Memory B cell (primary cell): ENCODE measurements at regions not wholly inside any gene's neighbourhood (a gene's known extent, or its start where the extent isn't known, plus 50 kb on each side); places are given as distances from the start of the nearest gene placed in this dataset.

ENCODE experiments used
- ATAC-seq: fragments of 150-1000 bp; cut with Tn5 transposase; 2 replicates; pipeline ENCODE4 v1.10.0; 2021; ENCODE audit warnings: low read depth, mild to moderate bottlenecking, moderate library complexity
- DNase-seq, 2 donors: peaks; one replicate each; pipeline ENCODE4 v3.0.0; 2022; ENCODE audit warnings: low spot score in 2 of 2
- H3K27ac Mint-ChIP-seq: one replicate; pipeline ENCODE4 v1.8.0; 2022; ENCODE audit warnings: mild to moderate bottlenecking, moderate library complexity, mixed read lengths
- H3K27me3 Mint-ChIP-seq: one replicate; pipeline ENCODE4 v1.8.0; 2022; ENCODE audit warnings: mixed read lengths
- H3K36me3 Mint-ChIP-seq: one replicate; pipeline ENCODE4 v1.8.0; 2022; ENCODE audit warnings: mild to moderate bottlenecking, mixed read lengths
- H3K4me1 Mint-ChIP-seq: one replicate; pipeline ENCODE4 v1.8.0; 2022; ENCODE audit warnings: mixed read lengths
- H3K4me3 Mint-ChIP-seq: one replicate; pipeline ENCODE4 v1.8.0; 2022; ENCODE audit warnings: mild to moderate bottlenecking, moderate library complexity, mixed read lengths
- H3K9me3 Mint-ChIP-seq: one replicate; pipeline ENCODE4 v1.8.0; 2022; ENCODE audit warnings: mixed read lengths

GRCh38 chr12:23426328-23426727 lies 523.1 kb downstream of the SOX5 start:
- DNase-seq (no peak), ATAC-seq (no peak)
- no peaks in the 10 kb centered on the region for H3K36me3 Mint-ChIP-seq
- peaks cover 2% of the 10 kb centered on the region for H3K4me1 Mint-ChIP-seq
- H3K27me3 Mint-ChIP-seq = peaks cover 3% of the 10 kb centered on the region
- no peaks in the 10 kb centered on the region for H3K9me3 Mint-ChIP-seq
- no peak overlapping the region for H3K4me3 Mint-ChIP-seq
- no peak overlapping the region for H3K27ac Mint-ChIP-seq

- H3K27ac Mint-ChIP-seq = no peak overlapping the region
Measured at GRCh38 chr12:23428758-23429157, 520.7 kb downstream of the SOX5 start.

GRCh38 chr12:23431006-23431405 lies 518.5 kb downstream of the SOX5 start:
- H3K27me3 Mint-ChIP-seq = peaks cover 2% of the 10 kb centered on the region
- no peak overlapping the region for H3K27ac Mint-ChIP-seq
- DNase-seq (no peak), ATAC-seq (no peak)
- H3K9me3 Mint-ChIP-seq = peaks cover 2% of the 10 kb centered on the region
- H3K4me3 Mint-ChIP-seq = no peak overlapping the region
- H3K4me1 Mint-ChIP-seq = peaks cover 2% of the 10 kb centered on the region
- no peaks in the 10 kb centered on the region for H3K36me3 Mint-ChIP-seq

More at GRCh38 chr12:23428758-23429157, 520.7 kb downstream of the SOX5 start:
- DNase-seq (no peak), ATAC-seq (no peak)
- H3K36me3 Mint-ChIP-seq = no peaks in the 10 kb centered on the region
- no peaks in the 10 kb centered on the region for H3K27me3 Mint-ChIP-seq
- no peak overlapping the region for H3K4me3 Mint-ChIP-seq
- H3K9me3 Mint-ChIP-seq = no peaks in the 10 kb centered on the region
- H3K4me1 Mint-ChIP-seq = peaks cover 2% of the 10 kb centered on the region

- no peak for ATAC-seq
- H3K36me3 Mint-ChIP-seq = no peaks in the 10 kb centered on the region
- no peak for DNase-seq
- peaks cover 2% of the 10 kb centered on the region for H3K27me3 Mint-ChIP-seq
- H3K4me1 Mint-ChIP-seq = peaks cover 6% of the 10 kb centered on the region
- peaks cover 4% of the 10 kb centered on the region for H3K9me3 Mint-ChIP-seq
- no peak overlapping the region for H3K4me3 Mint-ChIP-seq
- H3K27ac Mint-ChIP-seq = no peak overlapping the region
Measured at GRCh38 chr12:23433121-23433520, 516.3 kb downstream of the SOX5 start.

GRCh38 chr12:23434154-23434553 lies 515.3 kb downstream of the SOX5 start:
- Mint-ChIP-seq H3K27me3 (peaks cover 2% of the 10 kb centered on the region), H3K27ac (no peak overlapping the region), H3K4me3 (no peak overlapping the region), H3K9me3 (peaks cover 12% of the 10 kb centered on the region), H3K36me3 (no peaks in the 10 kb centered on the region), H3K4me1 (peaks cover 6% of the 10 kb centered on the region)
- ATAC-seq (no peak), DNase-seq (no peak)

- H3K4me3 Mint-ChIP-seq = no peak overlapping the region
- no peaks in the 10 kb centered on the region for H3K36me3 Mint-ChIP-seq
- no peak overlapping the region for H3K27ac Mint-ChIP-seq
- no peak for DNase-seq
- no peaks in the 10 kb centered on the region for H3K4me1 Mint-ChIP-seq
- peaks cover 1% of the 10 kb centered on the region for H3K27me3 Mint-ChIP-seq
- H3K9me3 Mint-ChIP-seq = no peaks in the 10 kb centered on the region
- ATAC-seq = no peak
Measured at GRCh38 chr12:23446746-23447145, 502.7 kb downstream of the SOX5 start.

GRCh38 chr12:23450810-23451209 lies 498.7 kb downstream of the SOX5 start:
- Mint-ChIP-seq H3K27me3 (peaks cover 1% of the 10 kb centered on the region), H3K36me3 (no peaks in the 10 kb centered on the region), H3K4me3 (no peak overlapping the region), H3K27ac (no peak overlapping the region), H3K9me3 (no peaks in the 10 kb centered on the region), H3K4me1 (no peaks in the 10 kb centered on the region)
- ATAC-seq (no peak), DNase-seq (no peak)

- H3K27me3 Mint-ChIP-seq = peaks cover 1% of the 10 kb centered on the region
- ATAC-seq (no peak), DNase-seq (no peak)
- no peak overlapping the region for H3K4me3 Mint-ChIP-seq
- H3K27ac Mint-ChIP-seq = no peak overlapping the region
- H3K36me3 Mint-ChIP-seq = no peaks in the 10 kb centered on the region
- no peaks in the 10 kb centered on the region for H3K9me3 Mint-ChIP-seq
- no peaks in the 10 kb centered on the region for H3K4me1 Mint-ChIP-seq
Measured at GRCh38 chr12:23455283-23455682, 494.2 kb downstream of the SOX5 start.

GRCh38 chr12:23458640-23459039 lies 490.8 kb downstream of the SOX5 start:
- Mint-ChIP-seq H3K4me1 (no peaks in the 10 kb centered on the region), H3K27ac (no peak overlapping the region), H3K4me3 (no peak overlapping the region), H3K36me3 (peaks cover 2% of the 10 kb centered on the region), H3K9me3 (peaks cover 9% of the 10 kb centered on the region), H3K27me3 (no peaks in the 10 kb centered on the region)
- no peak for DNase-seq
- no peak for ATAC-seq

- DNase-seq = no peak
- Mint-ChIP-seq H3K4me3 (no peak overlapping the region), H3K4me1 (no peaks in the 10 kb centered on the region), H3K27ac (no peak overlapping the region), H3K9me3 (peaks cover 21% of the 10 kb centered on the region), H3K36me3 (peaks cover 7% of the 10 kb centered on the region), H3K27me3 (no peaks in the 10 kb centered on the region)
- no peak for ATAC-seq
Measured at GRCh38 chr12:23462546-23462945, 486.9 kb downstream of the SOX5 start.

GRCh38 chr12:23463172-23463571 lies 486.3 kb downstream of the SOX5 start:
- no peak overlapping the region for H3K4me3 Mint-ChIP-seq
- H3K9me3 Mint-ChIP-seq = peaks cover 21% of the 10 kb centered on the region
- peaks cover 7% of the 10 kb centered on the region for H3K36me3 Mint-ChIP-seq
- DNase-seq (no peak), ATAC-seq (no peak)
- H3K27me3 Mint-ChIP-seq = no peaks in the 10 kb centered on the region
- H3K27ac Mint-ChIP-seq = no peak overlapping the region
- no peaks in the 10 kb centered on the region for H3K4me1 Mint-ChIP-seq

- peaks cover 21% of the 10 kb centered on the region for H3K9me3 Mint-ChIP-seq
- DNase-seq = no peak
- no peak for ATAC-seq
- no peaks in the 10 kb centered on the region for H3K4me1 Mint-ChIP-seq
- peaks cover 7% of the 10 kb centered on the region for H3K36me3 Mint-ChIP-seq
- H3K4me3 Mint-ChIP-seq = no peak overlapping the region
- no peaks in the 10 kb centered on the region for H3K27me3 Mint-ChIP-seq
- H3K27ac Mint-ChIP-seq = no peak overlapping the region
Measured at GRCh38 chr12:23464241-23464812, 485.1 kb downstream of the SOX5 start.

- H3K36me3 Mint-ChIP-seq = peaks cover 4% of the 10 kb centered on the region
- no peak overlapping the region for H3K27ac Mint-ChIP-seq
- H3K4me1 Mint-ChIP-seq = no peaks in the 10 kb centered on the region
- H3K4me3 Mint-ChIP-seq = no peak overlapping the region
- peaks cover 2% of the 10 kb centered on the region for H3K9me3 Mint-ChIP-seq
- DNase-seq = no peak
- H3K27me3 Mint-ChIP-seq = no peaks in the 10 kb centered on the region
- no peak for ATAC-seq
Measured at GRCh38 chr12:23472329-23472971, 477.0 kb downstream of the SOX5 start.

GRCh38 chr12:23473071-23473470 lies 476.4 kb downstream of the SOX5 start:
- Mint-ChIP-seq H3K4me3 (no peak overlapping the region), H3K27ac (no peak overlapping the region), H3K36me3 (peaks cover 4% of the 10 kb centered on the region), H3K4me1 (no peaks in the 10 kb centered on the region), H3K9me3 (peaks cover 4% of the 10 kb centered on the region), H3K27me3 (no peaks in the 10 kb centered on the region)
- DNase-seq (no peak), ATAC-seq (no peak)

- H3K27me3 Mint-ChIP-seq = no peaks in the 10 kb centered on the region
- H3K36me3 Mint-ChIP-seq = peaks cover 5% of the 10 kb centered on the region
- H3K9me3 Mint-ChIP-seq = peaks cover 12% of the 10 kb centered on the region
Measured at GRCh38 chr12:23474438-23474976, 475.0 kb downstream of the SOX5 start.

More at GRCh38 chr12:23474438-23474976, 475.0 kb downstream of the SOX5 start:
- H3K4me1 Mint-ChIP-seq = no peaks in the 10 kb centered on the region
- no peak for DNase-seq
- no peak overlapping the region for H3K4me3 Mint-ChIP-seq
- H3K27ac Mint-ChIP-seq = no peak overlapping the region
- no peak for ATAC-seq
